GM19395 (cell line): ENCODE measurements at regions not wholly inside any gene's neighbourhood (a gene's known extent, or its start where the extent isn't known, plus 50 kb on each side); places are given as distances from the start of the nearest gene placed in this dataset.

ENCODE experiments used
- ATAC-seq: cut with Tn5 transposase; IDR thresholded peaks from one replicate; pipeline ENCODE4 v1.9.1; 2021; ENCODE audit warnings: mild to moderate bottlenecking, moderate library complexity; ENCODE audit not compliant: unreplicated experiment

DNA sequence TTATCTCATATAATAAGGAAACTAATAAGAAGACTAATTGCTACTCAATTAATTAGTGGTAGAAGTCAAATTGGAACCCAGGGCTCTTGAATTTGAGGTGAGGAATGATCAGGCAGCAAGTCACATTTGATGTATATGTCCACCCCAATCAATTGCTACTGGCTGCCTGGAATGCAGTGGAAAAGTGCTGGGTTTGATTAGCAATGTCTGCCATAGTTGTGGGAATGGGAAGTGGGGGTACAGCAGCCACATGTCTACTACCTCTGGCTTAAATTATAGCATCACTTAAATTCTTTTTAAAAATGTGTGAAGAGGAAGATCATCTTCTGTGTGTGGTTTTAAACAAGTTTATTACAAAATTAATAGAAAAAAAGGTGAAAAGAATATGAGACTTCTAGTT, 50.8 kb upstream of the NAV2 start:
- no peak for ATAC-seq

DNA sequence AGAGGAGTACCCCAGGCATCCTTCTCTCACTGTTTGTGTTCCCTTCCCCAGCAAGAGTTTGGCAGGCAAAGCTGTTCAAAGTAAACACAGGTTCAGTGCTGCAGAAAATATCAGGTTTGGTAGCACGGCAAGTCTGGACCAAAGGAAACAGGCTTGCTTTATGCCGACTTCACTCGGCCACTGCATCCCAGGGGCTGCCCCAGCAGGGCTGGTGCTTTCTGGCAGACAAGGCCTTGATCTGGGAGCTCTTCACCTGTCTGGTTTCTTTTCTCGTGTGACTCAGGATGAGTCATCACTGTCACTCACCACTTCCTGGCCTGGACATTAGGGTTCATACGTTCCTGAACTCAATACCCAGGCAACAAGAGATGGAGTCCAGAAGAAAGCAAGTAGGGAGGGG, 52.6 kb upstream of the NAV2 start:
- ATAC-seq, result peak; percentile 100

DNA sequence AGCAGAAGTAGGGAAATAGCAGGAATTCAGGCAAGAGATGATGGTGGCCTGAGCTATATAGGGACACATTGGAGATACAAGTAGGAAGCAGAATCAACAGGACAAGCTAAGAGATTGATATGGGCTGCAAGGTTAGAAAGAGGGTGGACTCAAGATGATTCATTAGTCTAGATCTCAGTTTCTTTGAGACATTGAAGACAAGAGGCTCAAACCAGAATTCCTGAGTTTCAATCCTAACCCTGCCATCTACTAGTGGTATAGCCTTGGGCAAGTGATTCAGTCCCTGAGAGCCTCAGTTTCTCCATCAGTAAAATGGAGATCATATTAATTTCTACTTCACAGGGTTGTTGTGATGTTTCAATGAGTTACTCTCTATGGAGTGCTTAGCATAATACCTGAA, 53.1 kb upstream of the NAV2 start:
- ATAC-seq, result no peak

DNA sequence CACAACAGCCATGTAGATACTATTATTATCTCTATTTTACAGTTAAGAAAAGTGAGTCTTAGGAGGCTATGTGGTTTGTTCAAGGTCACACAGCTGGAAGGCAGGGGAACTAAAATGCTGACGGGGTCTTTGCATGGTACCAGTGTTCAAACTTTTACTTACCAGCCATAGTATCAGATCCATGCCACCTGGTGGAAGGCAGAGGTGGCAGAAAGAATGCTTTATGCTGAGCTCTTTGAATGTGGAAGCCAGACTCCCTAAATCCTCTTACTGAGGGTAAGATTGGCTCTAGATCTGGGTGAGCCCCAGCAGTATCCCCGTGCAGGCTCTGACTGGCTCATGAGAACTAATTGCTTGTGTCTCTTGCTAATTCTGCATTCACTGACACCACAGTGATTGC, 54.3 kb upstream of the NAV2 start:
- no peak for ATAC-seq

DNA sequence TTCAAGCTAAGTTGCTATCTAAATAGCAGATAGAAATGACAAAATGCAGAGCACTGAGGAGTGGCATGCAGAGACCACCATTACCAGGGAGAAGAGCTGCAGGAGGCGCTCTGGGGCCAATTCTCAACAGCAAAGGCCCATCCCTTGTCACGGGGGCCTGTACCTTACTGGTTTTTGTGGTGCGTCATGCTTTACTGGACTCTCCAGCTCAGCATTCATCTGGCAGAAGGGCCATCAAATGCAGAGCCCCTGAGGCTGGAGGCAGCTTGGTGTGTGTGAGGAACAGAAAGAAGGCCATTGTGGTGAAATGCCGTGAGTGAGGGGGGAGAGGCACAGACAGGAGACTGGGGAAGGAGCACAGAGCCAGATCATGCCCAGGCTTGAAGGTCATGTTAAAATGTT, 56.5 kb upstream of the NAV2 start:
- ATAC-seq, result no peak

DNA sequence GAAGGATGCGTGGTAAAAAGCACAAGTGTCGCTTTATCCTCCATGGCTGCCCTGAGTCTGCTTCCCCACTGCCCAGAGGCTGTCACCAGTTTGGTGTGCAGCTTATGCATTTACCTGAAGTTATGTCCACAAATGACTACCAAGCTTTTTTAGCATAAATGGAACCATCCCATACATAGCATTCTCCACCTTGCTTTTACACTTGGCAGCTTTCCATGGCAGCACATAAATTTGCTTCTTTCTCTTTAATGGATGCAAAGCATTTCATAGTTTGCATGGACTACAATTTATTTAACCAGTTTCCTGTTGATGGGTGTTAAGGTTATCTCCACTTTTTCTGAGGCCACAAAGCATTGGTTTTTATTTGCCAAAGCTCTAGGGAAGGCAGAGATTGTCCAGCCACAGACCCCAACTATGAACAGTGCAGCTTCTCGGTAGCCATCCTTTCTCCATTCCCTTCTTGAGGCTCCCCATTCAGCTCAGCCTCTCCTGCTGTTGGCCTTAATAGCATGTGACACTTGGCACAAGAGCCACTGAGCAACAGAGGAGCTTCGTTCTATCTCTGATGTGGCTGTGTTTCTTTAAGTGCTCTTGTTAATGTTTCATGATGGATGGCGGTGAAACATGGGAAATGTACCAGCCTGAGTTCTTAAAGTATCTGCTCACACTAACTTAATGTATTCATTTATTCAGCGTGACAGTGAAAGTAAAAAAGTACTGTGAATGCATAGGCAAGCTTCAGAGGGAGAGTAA, 59.8 kb upstream of the NAV2 start:
- ATAC-seq, result no peak

DNA sequence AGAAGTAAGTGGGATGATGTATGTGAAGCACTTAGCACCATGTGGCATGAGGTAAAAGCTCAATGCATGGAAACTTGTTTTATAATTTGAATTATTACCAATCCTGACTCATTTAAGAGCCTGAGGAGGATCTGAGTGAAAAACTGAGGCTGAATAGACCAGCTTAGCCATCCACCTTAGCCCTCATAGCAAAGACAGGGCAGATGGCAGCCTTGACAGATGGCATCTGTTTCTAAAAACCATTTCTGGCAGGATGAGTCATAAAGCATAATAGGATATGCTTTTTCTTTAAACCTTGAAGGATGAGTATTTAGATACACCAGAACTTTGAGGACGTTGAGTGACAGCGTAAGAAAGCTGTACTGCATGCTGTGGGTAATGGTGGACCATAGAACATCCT, 61.0 kb upstream of the NAV2 start:
- no peak for ATAC-seq

DNA sequence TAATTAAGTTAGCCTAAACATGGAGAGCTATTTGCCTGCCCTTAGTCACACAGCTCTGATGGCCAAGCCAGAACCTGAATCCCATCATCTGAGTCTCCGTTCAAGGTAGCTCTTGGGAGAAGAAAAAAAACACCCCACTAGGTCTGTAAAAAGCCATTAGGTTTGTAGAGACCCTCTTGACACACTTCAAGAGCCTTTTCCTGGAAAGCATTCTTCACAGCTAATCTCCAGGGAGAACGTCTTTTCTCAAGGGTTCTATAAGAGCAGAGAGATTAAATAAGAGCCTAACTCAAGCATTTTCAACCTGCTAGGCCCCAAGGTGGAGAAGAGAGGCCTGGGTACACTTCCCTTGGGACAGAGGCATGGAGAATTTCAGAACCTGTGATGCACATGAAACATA, 61.6 kb upstream of the NAV2 start:
- no peak for ATAC-seq

DNA sequence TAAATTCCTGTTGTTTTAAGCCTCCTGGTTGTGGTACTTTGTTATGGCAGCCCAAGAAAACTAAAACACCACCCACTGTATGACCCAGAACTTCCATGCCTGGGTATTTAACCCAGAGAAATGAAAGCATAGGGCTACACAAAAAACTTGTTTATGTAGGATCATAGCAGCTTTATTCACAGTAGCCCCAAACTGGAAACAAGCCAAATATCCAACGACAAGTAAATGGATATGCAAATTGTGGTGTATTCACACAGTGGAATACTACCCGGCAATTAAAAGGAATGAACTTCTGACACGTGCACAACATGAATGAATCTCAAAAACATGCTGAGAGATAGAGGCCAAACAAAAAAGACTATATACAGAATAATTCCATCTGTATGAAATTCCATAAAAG, 62.2 kb upstream of the NAV2 start:
- ATAC-seq, result no peak

DNA sequence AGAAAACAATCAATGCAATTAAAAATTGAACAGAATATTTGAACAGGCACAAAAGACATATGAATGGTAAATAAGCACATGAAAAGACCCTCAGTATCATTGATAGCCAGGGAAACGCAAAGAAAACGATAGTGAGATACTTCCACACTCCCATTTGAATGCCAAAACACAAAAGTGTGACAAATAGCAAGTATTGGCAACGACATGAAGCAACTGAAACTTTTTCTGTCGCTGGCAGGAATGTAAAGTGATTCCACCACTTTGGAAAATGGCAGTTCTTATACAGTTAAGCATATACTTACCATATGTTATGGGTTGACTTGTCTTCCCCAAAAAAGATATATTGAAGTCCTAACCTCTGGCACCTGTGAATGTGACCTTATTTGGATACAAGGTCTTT, 62.9 kb upstream of the NAV2 start:
- no peak for ATAC-seq

DNA sequence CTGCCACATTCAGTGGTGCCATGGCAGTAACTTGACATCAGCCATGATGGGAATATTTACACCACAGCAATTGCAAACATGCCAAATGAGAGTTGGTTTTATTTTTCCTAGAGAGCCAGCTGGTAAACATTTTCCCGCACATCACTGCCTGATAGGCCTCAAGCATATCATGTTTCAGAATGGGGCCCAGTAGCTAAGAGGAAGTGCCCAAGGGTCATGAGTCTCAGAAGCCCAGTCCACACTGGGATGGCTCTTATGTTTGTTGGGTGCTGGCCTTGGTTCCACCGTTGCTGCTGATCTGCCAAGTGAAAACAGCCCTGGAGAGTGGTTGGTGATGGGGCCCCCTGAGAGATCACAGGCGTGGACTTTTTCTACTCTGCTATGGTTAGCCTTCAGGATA, 64.3 kb upstream of the NAV2 start:
- no peak for ATAC-seq

DNA sequence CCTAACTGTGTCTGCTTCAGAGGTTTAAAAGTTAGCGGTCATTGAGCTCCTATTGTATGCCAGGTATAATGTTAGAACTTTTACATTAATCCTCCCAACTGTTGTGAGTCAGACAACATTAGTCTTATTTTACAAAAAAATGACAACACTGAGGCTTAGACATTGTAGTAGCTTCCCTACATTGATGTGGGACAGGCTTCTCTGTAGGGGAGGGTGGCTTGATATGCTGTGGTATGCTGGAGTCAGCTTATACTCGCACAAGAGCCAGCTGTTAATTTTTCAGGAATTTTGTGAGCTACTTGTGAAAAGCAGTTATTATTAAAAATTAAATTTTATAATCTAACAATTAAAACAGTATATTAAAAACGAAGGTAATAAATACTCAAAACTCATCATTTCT, 64.8 kb upstream of the NAV2 start:
- no peak for ATAC-seq

DNA sequence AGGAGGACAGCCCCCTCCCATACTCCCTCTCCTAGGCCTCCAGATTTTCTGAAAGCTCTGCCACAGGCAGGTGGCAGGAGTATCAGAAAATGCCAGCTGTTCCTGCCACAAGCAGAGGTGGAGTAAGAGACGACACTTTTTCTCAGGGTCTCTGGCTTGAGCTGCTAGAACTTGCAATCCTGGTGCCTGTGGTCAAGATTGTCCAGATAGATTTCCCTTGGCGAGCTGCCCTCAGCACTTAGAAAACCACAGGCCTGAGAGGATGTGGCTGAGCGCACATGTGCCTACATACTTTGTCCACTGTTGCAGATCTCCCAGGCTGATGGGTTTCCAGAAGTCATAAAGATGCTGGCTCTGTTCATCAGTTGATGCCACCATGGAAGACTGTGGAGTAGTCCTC, 65.7 kb upstream of the NAV2 start:
- no peak for ATAC-seq

DNA sequence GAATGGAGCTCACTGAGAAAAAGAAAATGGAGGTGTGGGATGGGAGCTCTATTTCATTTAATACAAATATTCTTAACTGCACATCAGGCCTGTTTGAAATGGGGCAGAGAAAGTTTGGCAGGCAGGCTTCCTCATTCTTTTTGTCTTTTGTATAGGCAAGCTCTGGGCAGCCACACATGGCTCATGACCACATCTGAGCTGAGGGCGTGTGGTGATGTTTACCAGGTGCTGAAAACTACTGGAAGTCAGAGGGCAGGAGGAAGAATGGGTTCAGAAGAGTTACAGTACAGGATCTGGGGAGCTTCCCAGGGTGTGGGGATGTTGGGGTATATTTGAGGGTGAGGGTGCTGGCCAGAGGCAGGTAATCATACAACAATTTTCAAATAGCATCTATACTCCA, 66.3 kb upstream of the NAV2 start:
- no peak for ATAC-seq

DNA sequence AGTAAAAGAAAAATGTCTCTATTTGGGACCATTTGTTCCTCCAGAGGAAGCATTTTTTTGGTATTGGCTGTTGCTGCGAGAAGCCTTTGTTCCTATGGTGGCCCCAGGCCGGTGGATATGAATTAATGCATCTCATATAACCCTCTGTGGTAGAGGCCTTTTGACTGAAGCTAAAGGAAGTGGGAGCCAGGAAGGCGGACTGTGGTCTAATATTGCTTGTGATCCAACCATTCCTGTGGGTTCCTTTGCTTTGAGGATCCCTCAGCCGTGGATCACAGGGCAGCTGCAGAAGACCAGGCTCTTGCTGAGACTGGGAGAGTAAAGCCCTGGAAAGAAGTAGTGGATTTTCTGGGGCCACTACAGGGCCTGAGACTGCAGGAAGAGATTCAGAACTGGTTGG, 68.3 kb upstream of the NAV2 start:
- no peak for ATAC-seq

DNA sequence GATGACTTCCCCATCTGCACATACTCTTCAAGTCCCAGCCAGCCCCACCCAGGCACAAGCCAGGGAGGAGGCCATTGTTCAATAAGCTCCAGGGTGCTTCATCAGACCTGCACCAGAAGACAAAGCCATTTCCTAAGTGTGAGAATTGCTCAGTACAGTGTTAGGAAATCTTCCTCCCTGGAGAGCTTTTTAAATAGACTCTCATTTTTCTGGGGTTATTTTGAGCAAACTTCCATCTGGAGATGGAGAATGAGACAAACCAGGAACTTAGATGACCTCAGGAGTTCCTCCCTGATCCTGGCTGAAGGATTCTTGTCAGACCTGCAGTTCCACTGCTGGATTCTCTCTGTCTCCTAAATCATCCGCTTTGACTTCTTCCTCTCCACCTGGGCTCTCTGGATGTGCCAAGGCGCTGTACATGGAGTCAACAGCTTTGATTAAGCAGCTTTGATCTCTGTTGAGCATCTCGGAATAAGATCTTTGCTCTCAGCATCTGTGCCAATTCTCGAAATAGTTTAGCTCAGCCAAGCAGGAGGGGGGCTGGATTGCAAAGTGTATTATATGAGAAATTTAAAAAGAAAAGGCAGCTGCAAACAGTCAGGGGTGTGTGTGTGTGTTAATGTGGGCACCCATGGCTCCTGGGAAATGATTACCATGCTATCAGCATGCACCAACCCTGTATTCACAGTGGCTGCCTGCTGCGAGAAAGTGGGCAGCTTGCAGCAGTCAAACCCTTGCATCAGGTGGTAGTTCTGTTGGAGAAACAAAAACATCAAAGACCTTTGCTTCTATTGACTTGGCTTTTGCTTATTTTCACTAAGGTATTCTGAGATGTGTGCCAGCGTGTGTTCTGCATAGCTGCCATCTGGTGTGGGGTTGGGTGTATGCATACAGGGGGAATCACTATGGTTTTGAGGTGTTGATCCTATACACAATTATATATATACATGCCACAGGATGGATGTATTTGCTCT, 70.2 kb upstream of the NAV2 start:
- no peak for ATAC-seq

DNA sequence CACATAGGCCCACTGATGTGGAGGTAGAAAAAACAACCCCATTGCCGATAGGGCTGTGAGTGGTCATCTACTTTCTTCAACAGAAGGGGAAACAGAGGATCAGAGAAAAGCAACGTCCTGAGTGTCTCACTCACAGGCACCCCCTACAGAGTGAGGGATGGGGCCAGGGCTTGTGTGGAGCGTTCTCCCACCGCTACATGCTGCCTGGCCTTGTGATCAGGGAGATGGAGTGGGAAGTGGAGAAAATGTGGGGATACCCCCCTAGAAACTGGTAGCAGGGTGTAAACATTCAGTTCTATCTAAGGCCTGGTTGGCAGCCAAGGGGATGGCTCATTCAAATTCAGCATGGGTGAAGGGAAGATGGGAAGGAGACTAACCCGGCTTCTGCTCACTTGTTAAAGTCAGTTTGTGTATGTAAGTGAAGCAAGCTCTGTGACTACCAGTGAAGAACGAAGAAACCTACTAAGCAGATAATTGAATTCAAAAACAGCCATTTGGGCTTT, 73.0 kb upstream of the NAV2 start:
- no peak for ATAC-seq

DNA sequence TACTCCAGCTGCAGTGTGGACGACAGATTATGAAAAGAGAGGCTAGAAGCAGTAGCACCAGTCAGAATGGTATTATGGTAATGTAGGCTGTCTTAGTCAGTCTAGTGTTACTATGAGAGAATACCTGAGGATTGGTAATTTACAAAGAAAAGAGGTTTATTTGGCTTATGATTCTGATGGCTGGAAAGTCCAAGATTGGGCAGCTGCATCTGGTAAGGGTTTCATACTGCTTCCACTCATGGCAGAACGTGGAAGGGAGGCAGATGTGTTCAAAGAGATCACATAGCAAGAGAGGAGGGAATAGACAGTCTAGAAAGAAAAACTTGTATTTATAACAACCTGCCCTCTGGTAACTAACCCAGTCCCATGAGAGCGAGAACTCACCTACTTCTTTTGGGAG, 77.3 kb upstream of the NAV2 start:
- no peak for ATAC-seq

DNA sequence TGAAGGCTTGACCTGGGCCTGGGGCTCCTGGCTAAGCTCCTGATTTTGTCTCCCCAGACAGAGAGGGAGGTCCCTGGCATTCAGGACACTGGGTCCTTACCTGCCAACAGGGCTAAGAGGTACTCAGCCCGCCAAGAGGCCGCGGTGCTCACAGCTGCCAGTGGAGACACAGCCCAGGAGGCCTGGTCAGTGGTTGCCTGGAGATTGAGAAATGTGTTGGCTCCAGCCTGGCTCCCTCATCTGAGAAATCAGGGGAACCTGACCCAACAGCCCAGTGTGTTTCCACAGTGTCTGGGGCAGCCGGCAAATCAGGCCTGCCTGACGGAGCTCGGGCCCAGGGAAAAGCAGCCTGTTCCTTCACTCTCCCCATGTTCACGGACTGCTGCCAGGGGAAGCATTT, 79.4 kb upstream of the NAV2 start:
- no peak for ATAC-seq

DNA sequence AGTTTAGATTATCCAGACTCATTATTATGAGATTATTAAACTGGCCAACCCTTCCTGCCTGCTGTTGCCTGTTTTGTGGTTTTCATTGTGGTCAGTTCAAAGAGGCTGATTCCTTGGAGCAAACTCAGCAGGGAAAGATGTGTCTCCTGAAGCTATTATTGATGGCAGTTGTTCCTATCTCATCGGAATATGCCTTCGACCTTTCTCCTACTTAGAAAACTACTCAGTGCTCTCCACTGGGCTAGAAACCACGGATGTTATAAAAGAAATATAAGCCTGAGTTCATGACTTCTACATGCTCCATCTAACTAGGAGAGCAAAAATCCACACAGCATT, 80.2 kb upstream of the NAV2 start:
- no peak for ATAC-seq

DNA sequence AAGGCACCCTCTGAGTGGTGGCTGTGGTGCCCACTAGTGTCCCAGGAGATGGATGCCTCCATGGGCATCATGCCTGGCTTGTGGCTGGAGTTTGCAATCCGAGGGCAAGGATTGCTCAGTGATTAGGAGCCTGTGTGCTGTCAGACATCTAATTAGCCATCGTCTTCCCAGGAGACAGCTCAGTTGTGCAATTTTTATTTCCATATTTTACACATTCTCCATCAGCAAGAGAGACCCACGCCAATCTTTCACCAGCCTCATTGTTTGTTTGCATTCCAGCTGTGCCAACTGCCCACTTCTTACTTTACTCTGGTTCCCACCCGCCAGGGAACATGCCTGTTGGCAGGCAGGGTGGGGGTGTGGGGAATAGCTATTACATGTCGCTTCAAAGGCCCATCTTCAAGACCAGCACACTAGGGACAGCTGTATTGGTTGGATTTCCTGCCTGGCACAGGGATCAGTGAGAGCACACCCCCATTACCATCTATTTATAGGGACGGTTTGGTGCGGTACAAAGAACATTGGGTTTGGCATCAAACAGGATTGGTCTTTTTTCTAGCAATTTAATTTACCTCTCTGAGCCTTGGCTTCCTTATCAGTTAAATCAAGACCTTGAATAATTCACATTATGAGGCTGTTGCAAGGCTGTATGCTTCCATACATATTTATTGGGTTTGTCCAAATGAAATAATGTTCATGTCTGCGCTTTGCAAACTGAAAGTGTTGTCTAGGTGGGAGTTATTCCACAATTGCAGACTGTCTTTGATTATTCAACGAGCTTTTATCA, 80.7 kb upstream of the NAV2 start:
- no peak for ATAC-seq
